Parathyroid adenoma (tissue), 2 donors: ENCODE measurements at regions not wholly inside any gene's neighbourhood (a gene's known extent, or its start where the extent isn't known, plus 50 kb on each side); places are given as distances from the start of the nearest gene placed in this dataset.
"Not testable (repeated sequence)": the region's sequence is repeated elsewhere in the genome, so short reads cannot be mapped to it uniquely, and the experiment has no call there.

Experiments
- H2AFZ ChIP-seq: fragments of 300-600 bp; sonication (generic); one replicate; pipeline ENCODE4 v1.7.0; 2017; ENCODE audit warnings: antibody characterized with exemption, mild to moderate bottlenecking
- H3K27ac ChIP-seq: fragments of 300-600 bp; sonication (generic); one replicate; pipeline ENCODE4 v1.7.0; 2017
- H3K27me3 ChIP-seq: fragments of 300-600 bp; sonication (generic); one replicate; pipeline ENCODE4 v1.7.0; 2017; ENCODE audit warnings: low read length; ENCODE audit not compliant: control insufficient read depth, insufficient read depth
- H3K36me3 ChIP-seq: fragments of 300-600 bp; sonication (generic); one replicate; pipeline ENCODE4 v1.7.0; 2017; ENCODE audit warnings: low read length; ENCODE audit not compliant: control insufficient read depth, insufficient read depth
- H3K4me1 ChIP-seq: fragments of 300-600 bp; sonication (generic); one replicate; pipeline ENCODE4 v1.7.0; 2017; ENCODE audit warnings: control low read depth
- H3K4me2 ChIP-seq: fragments of 300-600 bp; sonication (generic); one replicate; pipeline ENCODE4 v1.7.0; 2017; ENCODE audit warnings: low read length
- H3K4me3 ChIP-seq: fragments of 300-600 bp; sonication (generic); one replicate; pipeline ENCODE4 v1.7.0; 2017; ENCODE audit warnings: low read depth, low read length
- H3K79me2 ChIP-seq: fragments of 300-600 bp; sonication (generic); one replicate; pipeline ENCODE4 v1.7.0; 2017; ENCODE audit warnings: control low read depth
- H3K9ac ChIP-seq: fragments of 300-600 bp; sonication (generic); one replicate; pipeline ENCODE4 v1.7.0; 2017; ENCODE audit warnings: mild to moderate bottlenecking
- H3K9me3 ChIP-seq: fragments of 300-600 bp; sonication (generic); one replicate; pipeline ENCODE4 v1.7.0; 2017; ENCODE audit warnings: low read length; ENCODE audit not compliant: control insufficient read depth
- TF ChIP-seq, protein P1 (sequence below): fragments of 300-600 bp; sonication (generic); IDR thresholded peaks from one replicate; pipeline ENCODE4 v1.7.0; 2017; ENCODE audit warnings: antibody characterized with exemption, mild to moderate bottlenecking
- donor health status: primary hyperparathyroidism.

DNA sequence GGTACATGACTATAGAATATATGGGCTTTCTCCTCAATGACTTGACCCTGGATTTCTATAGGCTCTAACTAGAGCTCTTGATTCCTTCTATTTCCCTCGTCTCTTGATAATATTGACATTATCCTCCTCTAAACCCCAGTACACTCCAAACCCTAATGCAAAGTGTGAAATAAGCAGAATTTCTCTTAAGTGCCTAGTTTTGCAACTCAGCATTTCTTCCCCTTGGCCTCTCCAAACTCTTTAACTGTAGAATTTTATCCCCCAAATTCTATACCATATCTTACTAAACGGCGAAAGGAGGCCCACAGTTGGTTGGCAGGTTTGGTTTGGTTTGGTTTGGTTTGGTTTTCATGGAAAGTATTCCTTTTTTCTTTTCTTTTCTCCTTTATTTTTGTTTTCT lies 498.7 kb downstream of the CCER1 start:
- no peak overlapping the region for H3K4me3 ChIP-seq
- no peaks in the 10 kb centered on the region for H3K27me3 ChIP-seq
- no peaks in the 10 kb centered on the region for H3K4me1 ChIP-seq
- H3K9me3 ChIP-seq: no peaks in the 10 kb centered on the region
- no peaks in the 10 kb centered on the region for H3K79me2 ChIP-seq
- no peak overlapping the region for H3K27ac ChIP-seq
- no peak overlapping the region for H3K9ac ChIP-seq
- no peaks in the 10 kb centered on the region for H3K36me3 ChIP-seq
- no peak overlapping the region for H3K4me2 ChIP-seq
- H2AFZ ChIP-seq: no peak overlapping the region
- TF ChIP-seq, protein P1, sequence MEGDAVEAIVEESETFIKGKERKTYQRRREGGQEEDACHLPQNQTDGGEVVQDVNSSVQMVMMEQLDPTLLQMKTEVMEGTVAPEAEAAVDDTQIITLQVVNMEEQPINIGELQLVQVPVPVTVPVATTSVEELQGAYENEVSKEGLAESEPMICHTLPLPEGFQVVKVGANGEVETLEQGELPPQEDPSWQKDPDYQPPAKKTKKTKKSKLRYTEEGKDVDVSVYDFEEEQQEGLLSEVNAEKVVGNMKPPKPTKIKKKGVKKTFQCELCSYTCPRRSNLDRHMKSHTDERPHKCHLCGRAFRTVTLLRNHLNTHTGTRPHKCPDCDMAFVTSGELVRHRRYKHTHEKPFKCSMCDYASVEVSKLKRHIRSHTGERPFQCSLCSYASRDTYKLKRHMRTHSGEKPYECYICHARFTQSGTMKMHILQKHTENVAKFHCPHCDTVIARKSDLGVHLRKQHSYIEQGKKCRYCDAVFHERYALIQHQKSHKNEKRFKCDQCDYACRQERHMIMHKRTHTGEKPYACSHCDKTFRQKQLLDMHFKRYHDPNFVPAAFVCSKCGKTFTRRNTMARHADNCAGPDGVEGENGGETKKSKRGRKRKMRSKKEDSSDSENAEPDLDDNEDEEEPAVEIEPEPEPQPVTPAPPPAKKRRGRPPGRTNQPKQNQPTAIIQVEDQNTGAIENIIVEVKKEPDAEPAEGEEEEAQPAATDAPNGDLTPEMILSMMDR: no peak

DNA sequence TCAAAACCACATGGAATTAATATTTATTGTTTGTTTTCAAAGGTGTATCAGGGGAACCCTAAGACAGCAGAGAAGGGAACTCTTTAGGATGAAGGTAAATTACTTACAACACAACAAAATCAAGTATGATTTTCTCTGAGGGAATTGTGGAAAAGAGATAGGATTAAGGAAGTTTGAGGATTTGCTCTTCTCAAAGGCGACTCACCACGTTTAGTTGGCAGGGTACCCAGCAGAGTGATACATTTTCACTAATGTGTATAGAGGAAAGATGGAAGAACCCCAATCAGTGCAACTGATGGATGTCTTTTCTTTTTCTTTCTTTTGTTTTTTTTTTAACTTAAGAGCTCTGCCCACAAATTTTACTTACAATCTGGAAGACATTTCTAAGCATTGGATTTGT lies 499.2 kb downstream of the CCER1 start:
- TF ChIP-seq, protein P1: no peak

DNA sequence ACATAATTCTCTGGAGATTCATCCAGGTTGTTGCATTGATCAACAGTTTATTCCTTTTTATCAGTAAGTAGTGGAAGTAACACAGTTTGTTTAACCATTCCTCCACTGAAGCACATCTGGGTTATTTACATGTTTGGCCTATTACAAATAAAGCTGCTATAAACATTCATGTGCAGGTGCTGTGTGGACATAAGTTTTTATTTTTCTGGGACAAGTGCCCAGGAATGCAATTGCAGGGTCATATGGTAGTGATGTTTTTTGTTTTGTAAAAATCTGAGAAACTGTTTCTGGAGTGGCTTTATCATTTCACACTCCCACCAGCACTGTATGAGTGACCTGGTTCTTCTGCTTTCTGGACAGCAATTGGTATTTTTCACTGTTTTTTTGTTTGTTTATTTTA lies 505.4 kb downstream of the CCER1 start:
- H2AFZ ChIP-seq: no peak overlapping the region
- no peaks in the 10 kb centered on the region for H3K27me3 ChIP-seq
- H3K4me3 ChIP-seq: no peak overlapping the region
- H3K9ac ChIP-seq: no peak overlapping the region
- no peaks in the 10 kb centered on the region for H3K36me3 ChIP-seq
- H3K27ac ChIP-seq: no peak overlapping the region
- no peaks in the 10 kb centered on the region for H3K4me1 ChIP-seq
- TF ChIP-seq, protein P1: no peak
- H3K4me2 ChIP-seq: no peak overlapping the region
- H3K9me3 ChIP-seq: no peaks in the 10 kb centered on the region
- H3K79me2 ChIP-seq: no peaks in the 10 kb centered on the region

More for the DNA sequence above, 499.2 kb downstream of the CCER1 start:
- Histone ChIP-seq H3K4me1 (no peaks in the 10 kb centered on the region), H3K9ac (no peak overlapping the region), H3K9me3 (no peaks in the 10 kb centered on the region), H3K27me3 (no peaks in the 10 kb centered on the region), H3K27ac (no peak overlapping the region), H3K4me3 (no peak overlapping the region), H3K36me3 (no peaks in the 10 kb centered on the region), H2AFZ (no peak overlapping the region), H3K4me2 (no peak overlapping the region), H3K79me2 (no peaks in the 10 kb centered on the region)

DNA sequence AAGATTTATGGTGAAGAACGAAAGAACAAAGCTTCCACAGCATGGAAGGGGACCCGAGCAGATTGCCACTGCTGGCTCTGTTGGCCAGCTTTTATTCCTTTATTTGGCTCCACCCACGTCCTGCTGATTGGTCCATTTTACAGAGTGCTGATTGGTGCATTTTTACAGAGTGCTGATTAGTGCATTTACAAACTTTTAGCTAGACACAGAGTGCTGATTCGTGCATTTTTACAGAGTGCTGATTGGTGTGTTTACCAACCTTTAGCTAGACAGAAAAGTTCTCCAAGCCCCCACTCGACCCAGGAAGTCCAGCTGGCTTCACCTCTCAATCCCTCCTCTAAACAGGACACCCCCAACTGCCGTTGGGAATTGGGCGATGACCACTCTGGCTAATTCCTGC lies 511.5 kb downstream of the CCER1 start:
- H3K27me3 ChIP-seq, H2AFZ ChIP-seq, H3K9me3 ChIP-seq, H3K4me2 ChIP-seq, H3K4me3 ChIP-seq, H3K4me1 ChIP-seq, H3K36me3 ChIP-seq, H3K9ac ChIP-seq, H3K27ac ChIP-seq, H3K79me2 ChIP-seq: not testable (repeated sequence)

DNA sequence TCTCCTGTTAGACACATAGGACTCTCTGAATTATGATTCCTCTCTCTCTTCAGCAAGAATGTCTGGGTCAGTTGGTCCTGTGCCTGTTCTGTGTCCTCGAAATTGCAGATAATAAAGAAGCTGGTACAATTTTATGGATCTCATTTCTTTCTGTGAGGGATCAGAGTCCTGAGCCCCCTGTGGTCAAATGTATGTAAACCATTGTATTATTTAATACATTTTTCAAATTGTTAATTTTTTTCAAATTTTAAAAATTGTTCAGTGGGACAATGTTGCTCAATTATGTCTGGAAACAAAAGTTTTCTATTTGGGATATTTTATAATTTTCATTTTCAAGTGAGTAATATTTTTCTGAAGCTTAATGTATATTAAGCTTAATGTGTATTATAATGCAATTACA lies 513.5 kb downstream of the CCER1 start:
- Histone ChIP-seq H3K27me3 (no peaks in the 10 kb centered on the region), H3K9me3 (no peaks in the 10 kb centered on the region), H3K4me1 (no peaks in the 10 kb centered on the region), H3K9ac (no peak overlapping the region), H3K4me2 (no peak overlapping the region), H2AFZ (no peak overlapping the region), H3K36me3 (no peaks in the 10 kb centered on the region), H3K79me2 (no peaks in the 10 kb centered on the region), H3K4me3 (no peak overlapping the region), H3K27ac (no peak overlapping the region)
- TF ChIP-seq, protein P1: no peak
